ENCODE measurements at regions not wholly inside any gene's neighbourhood (a gene's known extent, or its start where the extent isn't known, plus 50 kb on each side); places are given as distances from the start of the nearest gene placed in this dataset.

DNA sequence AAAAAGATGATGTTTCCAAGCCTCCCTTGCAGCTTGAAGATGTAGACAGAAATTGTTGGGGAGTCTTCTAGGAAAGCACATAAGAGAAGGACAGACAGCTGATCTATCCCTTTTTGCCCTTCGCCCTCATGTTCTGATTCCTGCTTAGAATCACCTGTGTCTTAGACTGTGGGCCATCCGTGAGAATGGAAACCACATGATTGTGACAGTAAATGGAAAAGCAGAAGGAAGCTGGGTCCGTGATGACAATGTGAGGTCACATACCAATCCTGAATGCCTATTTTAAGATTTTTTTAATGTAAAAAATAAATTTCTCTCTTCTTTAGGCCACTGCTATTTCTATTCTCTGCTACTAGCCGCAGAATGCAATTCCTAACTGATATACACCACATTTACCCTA is 67.7 kb upstream of the C1orf87 start:
- TF ChIP-seq, protein P1, sequence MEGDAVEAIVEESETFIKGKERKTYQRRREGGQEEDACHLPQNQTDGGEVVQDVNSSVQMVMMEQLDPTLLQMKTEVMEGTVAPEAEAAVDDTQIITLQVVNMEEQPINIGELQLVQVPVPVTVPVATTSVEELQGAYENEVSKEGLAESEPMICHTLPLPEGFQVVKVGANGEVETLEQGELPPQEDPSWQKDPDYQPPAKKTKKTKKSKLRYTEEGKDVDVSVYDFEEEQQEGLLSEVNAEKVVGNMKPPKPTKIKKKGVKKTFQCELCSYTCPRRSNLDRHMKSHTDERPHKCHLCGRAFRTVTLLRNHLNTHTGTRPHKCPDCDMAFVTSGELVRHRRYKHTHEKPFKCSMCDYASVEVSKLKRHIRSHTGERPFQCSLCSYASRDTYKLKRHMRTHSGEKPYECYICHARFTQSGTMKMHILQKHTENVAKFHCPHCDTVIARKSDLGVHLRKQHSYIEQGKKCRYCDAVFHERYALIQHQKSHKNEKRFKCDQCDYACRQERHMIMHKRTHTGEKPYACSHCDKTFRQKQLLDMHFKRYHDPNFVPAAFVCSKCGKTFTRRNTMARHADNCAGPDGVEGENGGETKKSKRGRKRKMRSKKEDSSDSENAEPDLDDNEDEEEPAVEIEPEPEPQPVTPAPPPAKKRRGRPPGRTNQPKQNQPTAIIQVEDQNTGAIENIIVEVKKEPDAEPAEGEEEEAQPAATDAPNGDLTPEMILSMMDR (IDR thresholded peaks at IDR 0.05; ENCODE audit: low read depth, low read length, missing input control) = no peak
- no peak for TF ChIP-seq RAD21 (IDR thresholded peaks at IDR 0.05)
